Fibroblast of lung (primary cell): ENCODE measurements at regions not wholly inside any gene's neighbourhood (a gene's known extent, or its start where the extent isn't known, plus 50 kb on each side); places are given as distances from the start of the nearest gene placed in this dataset.
"Not testable (repeated sequence)": the region's sequence is repeated elsewhere in the genome, so short reads cannot be mapped to it uniquely, and the experiment has no call there.

Experiments
- DNase-seq, 2 donors: peaks; one replicate each; pipeline versions ENCODE4 v3.0.0 to v3.0.0-alpha.2; 2010; ENCODE audit warnings: low read depth in 2 of 2
- H2AFZ ChIP-seq: 2 replicates; pipeline ENCODE4 v1.5.1; 2012; ENCODE audit warnings: low read length, control low read depth, inconsistent platforms
- H3K27ac ChIP-seq: 2 replicates; pipeline ENCODE4 v1.5.1; 2011; ENCODE audit warnings: low read length, control low read depth; ENCODE audit not compliant: insufficient read depth
- H3K27me3 ChIP-seq: 2 replicates; pipeline ENCODE4 v1.5.1; 2011; ENCODE audit warnings: mild to moderate bottlenecking, low read length; ENCODE audit not compliant: control insufficient read depth, insufficient read depth
- H3K36me3 ChIP-seq: 2 replicates; pipeline ENCODE4 v1.5.1; 2011; ENCODE audit warnings: low read length; ENCODE audit not compliant: control insufficient read depth, insufficient read depth
- H3K4me1 ChIP-seq: 2 replicates; pipeline ENCODE4 v1.5.1; 2011; ENCODE audit warnings: low read length; ENCODE audit not compliant: control insufficient read depth, insufficient read depth; ENCODE audit errors: extremely low read depth
- H3K4me2 ChIP-seq: 2 replicates; pipeline ENCODE4 v1.5.1; 2011; ENCODE audit warnings: low read length, control low read depth; ENCODE audit not compliant: insufficient read depth; ENCODE audit errors: extremely low read depth
- H3K4me3 ChIP-seq, 4 experiments: fragments of 200-600 bp in 1 of 4; sonication (generic) in 1 of 4; replicated peaks in 1 of 4; 2 replicates each; pipeline ENCODE4 v1.5.1; 2011 to 2016; ENCODE audit warnings: low read length in 4 of 4, low read depth in 3 of 4, mild to moderate bottlenecking in 3 of 4, control low read depth in 2 of 4, inconsistent platforms in 1 of 4, mixed read lengths in 1 of 4; ENCODE audit not compliant: insufficient read depth in 1 of 4; ENCODE audit errors: control extremely low read depth in 1 of 4
- H3K79me2 ChIP-seq: 2 replicates; pipeline ENCODE4 v1.5.1; 2012; ENCODE audit warnings: mild to moderate bottlenecking, low read length, inconsistent platforms; ENCODE audit not compliant: control insufficient read depth, insufficient read depth
- H3K9ac ChIP-seq: 2 replicates; pipeline ENCODE4 v1.5.1; 2011; ENCODE audit warnings: mild to moderate bottlenecking, low read length, control low read depth; ENCODE audit not compliant: insufficient read depth
- H3K9me3 ChIP-seq: 2 replicates; pipeline ENCODE4 v1.5.1; 2012; ENCODE audit warnings: low read depth, low read length; ENCODE audit not compliant: control insufficient read depth, insufficient read depth
- H4K20me1 ChIP-seq: 2 replicates; pipeline ENCODE4 v1.5.1; 2011; ENCODE audit warnings: low read length; ENCODE audit not compliant: control insufficient read depth, insufficient read depth; ENCODE audit errors: extremely low read depth
- CTCF ChIP-seq, 2 donors: IDR thresholded peaks in 1 of 2; conservative IDR thresholded peaks in 1 of 2; 1 replicate in 1 of 2; 2 replicates in 1 of 2; pipeline ENCODE4 v1.5.1; 2011 to 2012; ENCODE audit warnings: low read length in 2 of 2, control low read depth in 1 of 2, inconsistent platforms in 1 of 2, low read depth in 1 of 2, mild to moderate bottlenecking in 1 of 2
- EZH2 ChIP-seq: IDR thresholded peaks from 2 replicates; pipeline ENCODE4 v1.5.1; 2012; ENCODE audit warnings: low read length, control low read depth, mild to moderate bottlenecking; ENCODE audit errors: missing control alignments

- TF ChIP-seq CTCF (conservative IDR thresholded peaks at IDR 0.05 in 1 of 2, IDR thresholded peaks at IDR 0.05 in 1 of 2; ENCODE audit: low read depth in 1 of 2, low read length in 2 of 2): no peak
- TF ChIP-seq EZH2: no peak
- H3K27ac ChIP-seq: no peak overlapping the region
- H4K20me1 ChIP-seq: no peaks in the 10 kb centered on the region
- no peak overlapping the region for H3K9ac ChIP-seq
- no peaks in the 10 kb centered on the region for H3K9me3 ChIP-seq
- H3K4me2 ChIP-seq: no peak overlapping the region
- no peaks in the 10 kb centered on the region for H3K27me3 ChIP-seq
- no peak overlapping the region for H2AFZ ChIP-seq
- DNase-seq: no peak
- no peaks in the 10 kb centered on the region for H3K36me3 ChIP-seq
- no peaks in the 10 kb centered on the region for H3K4me1 ChIP-seq
- H3K79me2 ChIP-seq: no peaks in the 10 kb centered on the region
- no peak overlapping the region for H3K4me3 ChIP-seq
Measured at GRCh38 chr3:137148917-137149316, 191.1 kb downstream of the IL20RB start.

- no peak overlapping the region for H3K4me3 ChIP-seq
- no peak for DNase-seq
- H3K9ac ChIP-seq: no peak overlapping the region
- no peaks in the 10 kb centered on the region for H3K36me3 ChIP-seq
- H3K27ac ChIP-seq: no peak overlapping the region
- TF ChIP-seq CTCF (conservative IDR thresholded peaks at IDR 0.05 in 1 of 2, IDR thresholded peaks at IDR 0.05 in 1 of 2; ENCODE audit: low read depth in 1 of 2, low read length in 2 of 2): no peak
- TF ChIP-seq EZH2: no peak
- H2AFZ ChIP-seq: no peak overlapping the region
- H3K4me1 ChIP-seq: no peaks in the 10 kb centered on the region
- no peaks in the 10 kb centered on the region for H4K20me1 ChIP-seq
- no peaks in the 10 kb centered on the region for H3K27me3 ChIP-seq
- no peaks in the 10 kb centered on the region for H3K9me3 ChIP-seq
- H3K79me2 ChIP-seq: no peaks in the 10 kb centered on the region
- no peak overlapping the region for H3K4me2 ChIP-seq
Measured at GRCh38 chr3:137150825-137151224, 193.0 kb downstream of the IL20RB start.

GRCh38 chr3:137153046-137153445 is 195.3 kb downstream of the IL20RB start:
- not testable (repeated sequence) for DNase-seq, H4K20me1 ChIP-seq

More at GRCh38 chr3:137153046-137153445, 195.3 kb downstream of the IL20RB start:
- H3K27me3 ChIP-seq, H3K4me2 ChIP-seq, H3K27ac ChIP-seq, H3K79me2 ChIP-seq, H3K36me3 ChIP-seq, H3K9ac ChIP-seq, H3K4me1 ChIP-seq, H3K4me3 ChIP-seq, H2AFZ ChIP-seq, H3K9me3 ChIP-seq: not testable (repeated sequence)
